ENCODE measurements at regions not wholly inside any gene's neighbourhood (a gene's known extent, or its start where the extent isn't known, plus 50 kb on each side); places are given as distances from the start of the nearest gene placed in this dataset.

DNA sequence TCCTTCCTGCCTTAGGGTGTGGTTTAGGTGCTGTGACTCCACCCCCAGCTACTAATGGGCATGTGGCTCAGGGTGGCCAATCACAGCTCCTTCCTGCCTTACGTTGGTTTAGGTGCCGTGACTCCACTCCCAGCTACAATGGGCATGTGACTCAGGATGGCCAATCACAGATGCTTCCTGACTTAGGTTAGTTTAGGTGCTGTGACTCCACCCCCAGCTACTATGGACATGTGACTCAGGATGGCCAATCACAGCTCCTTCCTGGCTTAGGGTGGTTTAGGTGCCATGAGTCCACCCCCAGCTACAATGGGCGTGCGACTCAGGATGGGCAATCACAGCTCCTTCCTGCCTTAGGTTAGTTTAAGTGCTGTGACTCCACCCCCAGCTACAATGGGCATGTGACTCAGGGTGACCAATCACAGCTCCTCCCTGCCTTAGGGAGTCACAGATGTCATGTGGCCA is 163.9 kb downstream of the TBX5 start:
- ATAC-seq, result no peak
- Mint-ChIP-seq H3K4me3 (no peak overlapping the region), H3K36me3 (ENCODE audit: low read depth) (no peaks in the 10 kb centered on the region), H3K4me1 (ENCODE audit: low read depth) (no peaks in the 10 kb centered on the region), H3K27me3 (ENCODE audit: low read depth) (no peaks in the 10 kb centered on the region), H3K27ac (no peak overlapping the region), H3K9me3 (ENCODE audit: insufficient read depth) (no peaks in the 10 kb centered on the region)
- POLR2A ChIA-PET, result no interaction called here
- CTCF ChIA-PET, result no interaction called here
- DNase-seq, result no peak

DNA sequence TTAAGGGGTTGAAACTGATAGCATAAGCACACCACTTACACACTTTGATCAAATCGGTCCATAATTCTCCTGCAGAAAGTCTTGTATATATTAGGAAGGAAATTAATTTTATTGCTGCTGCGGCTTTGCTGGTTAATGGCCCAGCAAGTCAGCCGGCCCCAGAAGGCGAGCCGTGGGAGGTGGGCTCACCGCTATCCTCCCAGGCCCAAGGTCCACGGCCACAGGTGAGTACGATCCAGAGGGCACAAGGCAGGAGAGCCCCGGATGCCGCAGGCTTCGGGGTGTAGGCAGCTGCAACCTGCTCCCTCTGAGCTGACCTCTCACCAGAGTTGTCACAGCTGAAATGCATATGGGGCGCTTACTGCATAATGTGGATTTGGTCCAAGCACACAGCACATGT is 165.7 kb downstream of the TBX5 start:
- POLR2A ChIA-PET, result no interaction called here
- H3K4me3 Mint-ChIP-seq, result no peak overlapping the region
- no peaks in the 10 kb centered on the region for H3K9me3 Mint-ChIP-seq (ENCODE audit: insufficient read depth)

DNA sequence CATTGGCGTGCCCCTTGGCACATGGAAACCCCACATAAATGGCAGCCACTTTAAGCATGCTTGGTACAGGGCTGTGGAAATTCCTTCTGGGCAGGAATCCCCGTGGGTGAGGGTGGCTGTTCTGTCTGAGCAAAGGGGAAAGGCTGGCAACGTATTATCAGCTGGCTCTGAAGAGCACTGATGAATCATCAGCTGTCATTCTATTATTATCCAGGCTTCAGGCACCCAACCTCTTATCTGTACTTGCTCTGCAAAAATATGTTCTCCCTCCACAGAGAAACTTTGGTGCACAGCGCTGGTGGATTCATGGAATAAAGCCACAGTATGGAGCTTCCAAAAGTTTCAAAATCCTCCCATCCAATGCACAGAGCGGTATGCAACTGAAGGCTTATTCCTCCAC is 167.1 kb downstream of the TBX5 start:
- Mint-ChIP-seq H3K9me3 (ENCODE audit: insufficient read depth) (no peaks in the 10 kb centered on the region), H3K27me3 (ENCODE audit: low read depth) (no peaks in the 10 kb centered on the region), H3K36me3 (ENCODE audit: low read depth) (no peaks in the 10 kb centered on the region), H3K27ac (no peak overlapping the region), H3K4me3 (no peak overlapping the region), H3K4me1 (ENCODE audit: low read depth) (no peaks in the 10 kb centered on the region)
- POLR2A ChIA-PET, result no interaction called here
- ATAC-seq, result no peak
- CTCF ChIA-PET, result no interaction called here
- DNase-seq, result no peak

More for the DNA sequence above, 165.7 kb downstream of the TBX5 start:
- no peak for ATAC-seq
- no peaks in the 10 kb centered on the region for H3K4me1 Mint-ChIP-seq (ENCODE audit: low read depth)
- no peak overlapping the region for H3K27ac Mint-ChIP-seq
- H3K36me3 Mint-ChIP-seq (ENCODE audit: low read depth), result no peaks in the 10 kb centered on the region
- CTCF ChIA-PET, result no interaction called here
- no peaks in the 10 kb centered on the region for H3K27me3 Mint-ChIP-seq (ENCODE audit: low read depth)
- no peak for DNase-seq

DNA sequence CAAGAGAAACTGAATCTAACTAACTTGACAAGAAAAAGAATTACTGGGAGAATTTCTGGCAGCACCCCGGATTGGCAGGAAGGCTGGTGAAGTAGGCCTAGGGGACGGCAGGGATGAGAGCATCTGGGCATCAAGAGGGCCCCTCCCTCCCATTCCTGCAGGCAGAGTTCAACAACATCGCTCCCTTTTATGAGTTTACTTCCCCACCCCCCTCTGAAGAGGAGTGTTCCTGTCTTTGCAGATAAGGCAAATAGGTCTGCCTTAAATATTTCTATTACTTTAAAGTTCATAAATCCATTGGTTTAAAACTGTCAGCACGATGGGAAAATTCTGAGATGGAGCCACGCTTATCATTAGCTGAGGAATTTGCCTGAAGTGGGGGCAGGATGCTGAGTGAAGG is 168.7 kb downstream of the TBX5 start:
- no peak for ATAC-seq
- H3K27me3 Mint-ChIP-seq (ENCODE audit: low read depth), result no peaks in the 10 kb centered on the region
- DNase-seq, result no peak
- no peaks in the 10 kb centered on the region for H3K4me1 Mint-ChIP-seq (ENCODE audit: low read depth)
- no peak overlapping the region for H3K4me3 Mint-ChIP-seq
- POLR2A ChIA-PET, result no interaction called here
- no peak overlapping the region for H3K27ac Mint-ChIP-seq
- CTCF ChIA-PET, result no interaction called here
- H3K36me3 Mint-ChIP-seq (ENCODE audit: low read depth), result no peaks in the 10 kb centered on the region
- no peaks in the 10 kb centered on the region for H3K9me3 Mint-ChIP-seq (ENCODE audit: insufficient read depth)

DNA sequence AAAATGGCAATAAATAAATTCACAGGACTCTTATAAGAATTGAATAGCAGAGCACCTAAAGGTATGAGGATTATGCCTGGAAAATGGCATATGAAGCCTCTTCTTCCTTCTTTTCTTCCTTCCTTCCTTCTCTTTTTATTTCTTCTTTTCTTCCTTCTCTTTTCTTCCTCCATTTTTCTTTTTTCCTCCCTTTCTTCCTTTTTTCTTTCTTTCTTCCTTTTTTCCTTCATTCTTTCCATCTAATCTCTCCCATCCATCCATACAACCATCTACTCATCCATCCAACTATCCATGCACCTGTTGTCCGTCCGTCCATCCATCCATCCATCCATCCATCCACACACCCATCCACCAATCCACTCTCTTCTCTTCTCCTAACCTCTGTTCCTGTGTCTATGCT is 173.8 kb downstream of the TBX5 start:
- DNase-seq, result no peak
- Mint-ChIP-seq H3K27me3 (ENCODE audit: low read depth) (no peaks in the 10 kb centered on the region), H3K9me3 (ENCODE audit: insufficient read depth) (no peaks in the 10 kb centered on the region), H3K4me3 (no peak overlapping the region), H3K4me1 (ENCODE audit: low read depth) (no peaks in the 10 kb centered on the region), H3K36me3 (ENCODE audit: low read depth) (no peaks in the 10 kb centered on the region), H3K27ac (no peak overlapping the region)
- ATAC-seq, result no peak
- ChIA-PET POLR2A (no interaction called here), CTCF (no interaction called here)

DNA sequence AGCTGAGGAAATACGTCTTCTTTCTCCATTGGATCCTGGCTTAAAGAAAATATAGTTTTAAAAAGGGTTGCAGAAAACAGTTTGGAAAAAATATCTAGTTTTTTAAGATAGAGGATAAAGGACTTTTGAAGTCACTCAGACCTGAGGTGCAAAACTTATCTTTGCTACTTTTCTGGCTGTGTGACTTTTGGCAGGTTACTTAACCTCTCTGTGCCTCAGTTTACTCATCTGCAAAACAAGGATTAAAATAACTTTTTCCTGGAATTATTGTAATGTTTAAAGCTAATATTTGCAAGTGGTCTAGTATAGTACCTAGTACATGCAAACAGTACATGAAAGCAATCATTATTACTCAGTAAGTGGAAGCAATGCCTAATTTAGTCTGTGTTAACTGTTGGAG is 176.8 kb downstream of the TBX5 start:
- DNase-seq, result no peak
- no peak overlapping the region for H3K27ac Mint-ChIP-seq
- H3K9me3 Mint-ChIP-seq (ENCODE audit: insufficient read depth), result no peaks in the 10 kb centered on the region
- H3K36me3 Mint-ChIP-seq (ENCODE audit: low read depth), result no peaks in the 10 kb centered on the region
- H3K27me3 Mint-ChIP-seq (ENCODE audit: low read depth), result no peaks in the 10 kb centered on the region
- H3K4me3 Mint-ChIP-seq, result no peak overlapping the region
- CTCF ChIA-PET, result no interaction called here
- POLR2A ChIA-PET, result no interaction called here
- no peak for ATAC-seq
- H3K4me1 Mint-ChIP-seq (ENCODE audit: low read depth), result no peaks in the 10 kb centered on the region

DNA sequence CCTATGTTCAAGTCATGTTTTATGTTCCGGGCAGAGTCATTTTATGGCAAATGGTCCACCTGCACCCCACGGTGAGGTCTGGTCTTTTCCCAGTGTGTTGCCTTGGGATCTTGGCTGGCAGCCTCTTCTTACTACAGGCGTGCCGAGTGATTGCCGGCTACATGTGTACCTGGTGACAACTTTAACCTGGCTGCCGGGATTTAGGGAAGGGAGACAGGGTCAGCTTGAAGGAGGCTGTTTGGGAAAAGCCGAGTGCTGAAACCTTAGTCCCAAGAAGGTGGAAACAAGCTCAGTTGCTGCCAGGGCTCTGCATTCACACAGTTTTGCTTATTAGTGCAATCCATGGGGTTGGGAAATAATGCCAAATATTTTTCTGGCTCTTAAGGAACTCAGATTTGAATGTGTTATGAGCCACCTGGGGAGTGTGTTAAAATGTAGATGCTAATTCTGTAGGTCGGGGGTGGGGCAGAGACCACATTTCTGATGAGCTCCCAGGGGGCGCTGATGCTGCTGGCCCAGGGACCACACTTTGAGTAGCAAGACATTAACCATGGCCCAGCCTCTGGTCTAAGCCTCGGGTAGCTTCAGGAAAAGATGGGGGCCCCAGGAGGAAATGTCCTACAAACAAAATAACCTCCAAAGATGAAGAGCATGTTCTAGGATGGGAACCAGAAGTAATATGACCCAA is 179.6 kb downstream of the TBX5 start:
- H3K9me3 Mint-ChIP-seq (ENCODE audit: insufficient read depth), result no peaks in the 10 kb centered on the region
- ChIA-PET POLR2A (no interaction called here), CTCF (no interaction called here)
- no peaks in the 10 kb centered on the region for H3K27me3 Mint-ChIP-seq (ENCODE audit: low read depth)
- H3K27ac Mint-ChIP-seq, result no peak overlapping the region
- no peak overlapping the region for H3K4me3 Mint-ChIP-seq
- H3K36me3 Mint-ChIP-seq (ENCODE audit: low read depth), result no peaks in the 10 kb centered on the region
- ATAC-seq (no peak), DNase-seq (no peak)
- H3K4me1 Mint-ChIP-seq (ENCODE audit: low read depth), result no peaks in the 10 kb centered on the region

DNA sequence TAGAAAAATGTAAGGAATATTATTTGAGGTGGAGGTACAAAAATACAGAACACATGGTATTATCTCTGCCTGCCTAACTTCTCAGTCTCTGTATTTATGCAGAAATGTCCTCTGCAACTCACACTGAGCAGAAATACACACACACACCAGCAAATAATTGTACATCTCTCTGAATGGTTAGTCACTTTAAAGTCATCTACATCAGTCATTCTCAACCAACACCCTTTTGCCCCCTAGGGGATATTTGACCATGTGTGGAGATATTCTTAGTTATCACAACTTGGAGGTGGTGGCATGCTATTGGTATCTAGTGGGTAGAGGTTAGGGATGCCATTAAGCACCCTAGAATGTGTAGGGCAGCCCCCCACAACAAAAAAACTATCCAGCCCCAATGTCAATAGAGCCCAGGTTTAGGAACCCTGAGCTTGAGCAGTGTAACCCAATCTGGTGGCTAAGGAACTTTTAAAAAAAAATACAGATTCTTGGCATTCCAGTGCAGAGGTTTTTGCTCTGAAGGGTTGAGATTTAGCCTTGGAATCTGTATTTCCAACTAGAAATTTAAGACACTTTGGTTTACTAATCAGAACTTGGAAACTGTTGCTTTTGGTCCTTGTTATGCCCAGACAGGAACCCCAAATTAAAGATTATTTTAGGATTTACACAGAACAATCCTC is 183.8 kb downstream of the TBX5 start:
- CTCF ChIA-PET, result no interaction called here
- no peak for ATAC-seq
- no peak for DNase-seq
- Mint-ChIP-seq H3K27ac (no peak overlapping the region), H3K36me3 (ENCODE audit: low read depth) (no peaks in the 10 kb centered on the region), H3K27me3 (ENCODE audit: low read depth) (no peaks in the 10 kb centered on the region), H3K4me1 (ENCODE audit: low read depth) (no peaks in the 10 kb centered on the region), H3K9me3 (ENCODE audit: insufficient read depth) (no peaks in the 10 kb centered on the region), H3K4me3 (no peak overlapping the region)
- POLR2A ChIA-PET, result no interaction called here

DNA sequence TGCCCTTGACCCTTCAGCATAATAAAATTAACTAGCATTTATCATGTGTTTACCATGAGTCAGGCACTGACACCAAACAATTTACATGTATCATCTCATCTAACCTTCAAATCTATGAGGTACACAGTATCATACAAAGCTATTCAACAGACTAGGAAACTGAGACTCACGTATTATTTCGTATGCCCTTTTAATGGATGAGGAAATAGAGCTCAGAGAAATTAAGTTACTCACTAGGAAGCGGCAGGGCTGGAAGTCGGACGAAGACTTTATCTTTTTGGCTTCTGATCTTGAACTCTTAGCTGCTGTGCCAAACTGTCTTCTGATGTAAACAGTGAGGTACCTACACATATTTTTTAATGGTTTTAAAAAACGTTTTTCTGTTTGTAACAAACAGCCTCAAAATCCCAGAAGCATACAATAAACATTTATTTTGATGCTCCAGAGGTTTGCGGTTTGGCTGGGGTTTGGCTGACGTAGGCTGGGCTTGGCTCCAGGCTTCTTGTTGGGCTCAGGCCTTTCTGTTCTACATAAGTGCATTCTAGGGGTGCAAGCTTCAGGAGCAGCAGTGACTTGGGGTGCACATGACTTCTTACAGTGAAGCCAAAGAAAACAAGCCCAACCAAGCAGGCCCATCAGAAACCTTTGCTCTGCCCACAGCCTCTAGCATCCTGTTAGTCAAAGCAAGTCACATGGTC is 184.7 kb downstream of the TBX5 start:
- no peaks in the 10 kb centered on the region for H3K36me3 Mint-ChIP-seq (ENCODE audit: low read depth)
- H3K4me1 Mint-ChIP-seq (ENCODE audit: low read depth), result no peaks in the 10 kb centered on the region
- CTCF ChIA-PET, result no interaction called here
- POLR2A ChIA-PET, result no interaction called here
- ATAC-seq (no peak), DNase-seq (no peak)
- H3K27me3 Mint-ChIP-seq (ENCODE audit: low read depth), result no peaks in the 10 kb centered on the region
- H3K9me3 Mint-ChIP-seq (ENCODE audit: insufficient read depth), result no peaks in the 10 kb centered on the region
- no peak overlapping the region for H3K27ac Mint-ChIP-seq
- H3K4me3 Mint-ChIP-seq, result no peak overlapping the region

DNA sequence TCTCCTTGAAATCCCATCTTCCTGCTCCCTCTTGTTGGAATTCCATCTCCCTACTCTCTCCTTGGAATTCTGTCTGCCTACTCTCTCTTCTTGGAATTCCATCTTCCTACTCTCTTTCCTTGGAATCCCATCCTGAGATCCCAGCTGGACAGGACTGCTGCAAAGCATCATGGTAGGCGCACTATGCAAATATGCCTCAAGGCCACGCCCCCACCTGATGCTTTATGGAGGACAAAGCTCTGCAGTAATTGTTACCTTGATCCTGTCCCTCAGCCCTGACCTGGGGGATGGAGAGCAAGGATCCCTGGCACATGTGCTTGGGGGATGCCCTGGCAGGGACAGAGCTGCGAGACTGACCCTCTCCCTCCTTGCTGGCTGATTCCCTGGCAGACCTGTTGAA is 185.6 kb downstream of the TBX5 start:
- Mint-ChIP-seq H3K27me3 (ENCODE audit: low read depth) (no peaks in the 10 kb centered on the region), H3K4me1 (ENCODE audit: low read depth) (no peaks in the 10 kb centered on the region), H3K9me3 (ENCODE audit: insufficient read depth) (no peaks in the 10 kb centered on the region), H3K36me3 (ENCODE audit: low read depth) (no peaks in the 10 kb centered on the region), H3K4me3 (no peak overlapping the region), H3K27ac (no peak overlapping the region)
- CTCF ChIA-PET, result no interaction called here
- ATAC-seq (no peak), DNase-seq (no peak)
- POLR2A ChIA-PET, result no interaction called here

DNA sequence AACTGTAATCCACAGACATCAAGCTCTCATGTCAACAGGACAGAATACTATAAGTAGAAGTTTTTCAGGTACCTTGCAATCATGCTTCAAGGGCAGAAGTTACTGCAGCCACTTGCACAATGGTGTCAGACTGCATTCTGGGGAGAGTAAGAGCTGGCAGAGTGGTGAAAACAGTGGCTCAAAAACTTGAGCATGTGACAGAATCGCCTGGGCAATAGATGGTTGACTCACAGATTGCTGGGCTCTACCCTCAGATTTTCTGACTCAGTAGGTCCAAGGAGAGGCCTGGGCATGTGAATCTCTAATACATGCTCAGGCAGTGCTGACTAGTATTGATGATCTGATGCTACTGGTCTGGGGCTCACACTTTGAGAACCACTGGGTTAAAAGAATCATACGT is 187.8 kb downstream of the TBX5 start:
- DNase-seq, result no peak
- Mint-ChIP-seq H3K36me3 (ENCODE audit: low read depth) (no peaks in the 10 kb centered on the region), H3K27ac (no peak overlapping the region), H3K27me3 (ENCODE audit: low read depth) (no peaks in the 10 kb centered on the region), H3K4me1 (ENCODE audit: low read depth) (no peaks in the 10 kb centered on the region), H3K4me3 (no peak overlapping the region), H3K9me3 (ENCODE audit: insufficient read depth) (no peaks in the 10 kb centered on the region)
- CTCF ChIA-PET, result no interaction called here
- POLR2A ChIA-PET, result no interaction called here
- ATAC-seq, result no peak

DNA sequence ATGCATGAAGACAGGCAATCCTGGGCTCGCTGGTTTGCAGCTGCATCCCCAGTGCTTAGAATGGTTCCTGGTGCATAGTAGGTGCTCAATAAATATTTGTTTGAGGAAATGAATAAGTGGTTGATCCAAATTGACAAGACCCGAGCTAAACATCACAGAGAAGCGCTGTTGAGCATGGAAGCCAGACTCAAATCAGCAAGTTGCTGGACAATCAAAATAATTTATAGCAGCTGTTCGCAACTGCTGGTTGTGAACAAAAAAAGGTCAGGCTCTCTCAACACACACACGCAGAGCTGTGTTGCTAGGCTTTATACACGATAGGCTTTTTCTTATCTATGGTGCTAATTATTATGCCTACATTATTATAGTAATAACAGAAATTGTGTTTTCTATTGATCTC is 190.2 kb downstream of the TBX5 start:
- DNase-seq (no peak), ATAC-seq (no peak)
- POLR2A ChIA-PET, result no interaction called here
- CTCF ChIA-PET, result no interaction called here
- Mint-ChIP-seq H3K4me1 (ENCODE audit: low read depth) (no peaks in the 10 kb centered on the region), H3K4me3 (no peak overlapping the region), H3K27ac (no peak overlapping the region), H3K27me3 (ENCODE audit: low read depth) (no peaks in the 10 kb centered on the region), H3K36me3 (ENCODE audit: low read depth) (no peaks in the 10 kb centered on the region), H3K9me3 (ENCODE audit: insufficient read depth) (no peaks in the 10 kb centered on the region)

Data from activated CD8-positive, alpha-beta T cell treated with anti-CD3 and anti-CD28 coated beads, Interleukin-2, amount 10 ng/mL, durations not matched to agents 7 days and 5 days (primary cell).